Hematopoietic multipotent progenitor cell treated with erythropoietin and hydrocortisone succinate and interleukin-3 and kit ligand, for 6 days (in vitro differentiated cells): ENCODE measurements at regions not wholly inside any gene's neighbourhood (a gene's known extent, or its start where the extent isn't known, plus 50 kb on each side); places are given as distances from the start of the nearest gene placed in this dataset.
A peak's percentile ranks its signal among the peaks of the same experiment; 100 is the strongest.

Experiments used
- DNase-seq: peaks from one replicate; pipeline ENCODE4 v3.0.0-alpha.2; 2015

DNA sequence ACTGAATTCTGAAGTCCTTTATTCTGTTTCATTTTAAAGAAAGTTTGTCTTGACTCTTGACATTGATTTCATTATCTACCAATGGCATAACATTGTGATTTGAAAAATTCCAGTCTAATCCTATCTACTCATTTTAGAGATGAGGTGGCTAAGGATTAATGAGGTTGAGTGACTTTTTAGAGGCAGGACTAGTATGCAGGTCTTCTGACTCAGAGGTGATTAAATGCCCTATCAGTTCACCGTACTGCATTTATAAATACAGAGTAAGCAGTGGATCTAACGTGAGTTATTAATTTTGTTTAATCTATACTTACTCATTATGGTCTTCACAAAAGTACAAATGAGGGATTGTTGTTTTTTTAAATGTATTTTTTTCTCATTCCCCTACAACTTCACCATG is 277.6 kb downstream of the PTBP2 start:
- no peak for DNase-seq

DNA sequence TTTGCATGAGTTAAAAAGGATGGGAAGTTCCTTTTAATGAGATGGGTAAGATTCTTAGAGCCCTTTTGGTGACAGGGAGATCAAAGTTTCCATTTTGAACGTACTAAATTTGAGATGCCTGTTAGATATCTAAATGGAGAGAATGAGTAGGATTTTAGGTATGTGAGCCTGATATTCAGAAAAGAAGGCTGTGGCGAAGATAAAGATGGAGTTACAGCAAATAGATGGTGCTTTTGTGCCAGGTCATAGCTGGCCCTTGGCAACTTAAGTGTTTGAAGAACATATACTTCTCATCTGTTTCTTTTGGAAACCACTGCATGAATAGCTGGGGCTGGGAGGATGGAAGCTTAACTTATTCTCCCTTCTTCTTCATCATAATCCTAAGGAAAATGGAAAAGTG is 282.5 kb downstream of the PTBP2 start:
- no peak for DNase-seq

- DNase-seq: no peak
These were observed 283.2 kb downstream of the PTBP2 start for GRCh38 chr1:97004743-97005142.

DNA sequence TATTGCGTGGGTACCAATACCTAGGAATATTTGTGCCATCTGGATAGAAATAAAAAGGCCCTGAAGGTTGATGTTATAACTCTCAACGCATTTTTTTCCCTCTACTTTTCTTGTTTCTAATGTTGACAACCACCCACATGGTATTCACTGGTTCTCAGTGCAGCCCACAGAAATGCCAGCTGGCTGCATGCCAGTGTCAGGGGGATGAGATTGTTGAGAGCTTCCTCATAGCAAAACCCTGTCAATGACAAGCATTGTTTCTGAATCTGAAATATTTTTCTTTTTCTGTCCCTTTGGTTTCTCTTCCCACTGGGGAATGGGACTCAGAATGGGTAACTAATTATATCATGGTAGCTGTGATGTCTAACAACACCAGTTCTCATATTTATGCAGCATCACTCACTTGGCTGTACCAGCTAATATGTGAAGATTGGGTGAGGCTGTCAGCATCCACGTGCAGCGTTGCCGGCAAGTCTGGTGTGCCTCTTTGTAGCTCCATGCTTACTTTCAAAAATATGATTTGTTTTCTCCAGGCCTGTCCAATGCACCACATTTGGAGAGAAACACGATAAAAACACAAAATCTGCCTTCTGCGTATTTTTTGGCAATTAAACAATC is 284.6 kb downstream of the PTBP2 start:
- DNase-seq: no peak

DNA sequence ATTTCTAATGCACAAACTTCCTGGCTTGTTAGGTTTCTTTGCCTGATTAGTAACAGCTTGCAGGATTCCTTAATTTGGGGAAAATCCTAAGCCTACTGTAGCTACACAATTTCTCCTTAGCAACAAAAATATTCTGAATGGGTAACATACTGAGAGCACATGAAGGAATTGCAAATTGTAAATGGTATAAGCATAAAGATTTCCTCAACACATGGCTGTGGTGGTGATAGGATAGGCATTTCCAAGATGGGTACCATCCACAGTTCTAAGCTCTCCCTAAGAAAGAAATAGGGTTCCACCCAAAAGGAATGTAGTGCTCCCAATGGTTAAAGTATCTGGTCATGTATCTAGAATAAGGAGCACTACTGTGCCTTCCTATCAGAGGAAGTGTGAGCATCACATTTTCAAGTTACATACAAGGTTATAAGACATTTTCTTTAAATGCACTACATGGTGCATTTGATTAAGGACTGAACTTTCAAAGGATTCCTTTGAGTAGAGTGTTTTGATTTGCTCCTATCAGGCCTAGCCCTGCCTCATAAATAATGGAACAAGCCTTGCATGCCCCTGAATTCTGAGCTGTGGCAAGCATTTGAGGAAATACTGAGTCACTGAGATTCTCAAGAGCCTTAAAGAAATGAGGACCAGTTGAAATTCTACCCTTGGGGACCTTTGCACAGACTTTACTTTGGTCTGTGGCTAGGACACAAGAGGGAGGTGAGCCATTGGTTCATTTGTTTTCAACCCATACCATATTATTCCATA is 286.4 kb downstream of the PTBP2 start:
- DNase-seq: no peak

DNA sequence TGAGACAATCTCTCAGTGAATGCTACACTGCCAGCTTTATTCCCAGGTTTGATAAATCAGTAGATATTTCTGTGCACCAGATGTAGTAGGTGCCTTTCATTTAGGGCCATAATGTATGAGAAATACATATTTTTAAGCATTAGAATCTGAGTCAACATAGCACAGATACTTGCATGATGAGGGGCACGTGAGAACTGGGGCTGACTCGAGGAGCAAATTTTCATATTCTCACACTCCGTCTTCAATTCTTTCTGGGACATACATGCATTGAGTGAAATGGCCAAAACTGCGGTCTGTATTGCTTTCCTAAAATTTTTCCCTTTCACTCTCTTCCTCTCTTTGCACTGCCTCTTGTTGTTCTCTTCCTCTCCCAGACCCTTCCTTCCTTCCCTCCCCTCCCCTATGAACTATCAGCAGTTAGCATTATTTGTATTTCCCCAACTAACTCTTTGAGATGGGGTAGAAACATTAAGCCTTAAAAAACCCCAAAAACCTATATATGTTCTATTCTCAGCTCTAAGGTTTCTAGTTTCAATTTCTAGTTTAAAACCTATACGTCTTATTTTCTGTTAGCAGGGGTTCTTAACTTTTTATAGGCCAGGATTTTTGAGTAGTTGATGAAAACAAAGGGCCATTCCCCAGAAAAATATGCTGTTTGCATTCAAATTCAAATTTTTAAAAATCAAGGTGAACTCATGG is 289.1 kb downstream of the PTBP2 start:
- no peak for DNase-seq

GRCh38 chr1:97013136-97013535 is 291.6 kb downstream of the PTBP2 start:
- DNase-seq: no peak

- DNase-seq: no peak
These were observed 292.4 kb downstream of the PTBP2 start for GRCh38 chr1:97013941-97014340.

- no peak for DNase-seq
These were observed 292.8 kb downstream of the PTBP2 start for GRCh38 chr1:97014426-97014825.

GRCh38 chr1:97017895-97018294 is 296.3 kb downstream of the PTBP2 start:
- DNase-seq: peak; percentile 2
